GM12875 (cell line): ENCODE measurements at regions not wholly inside any gene's neighbourhood (a gene's known extent, or its start where the extent isn't known, plus 50 kb on each side); places are given as distances from the start of the nearest gene placed in this dataset.

Experiments used
- H3K4me3 ChIP-seq: one replicate; pipeline ENCODE4 v1.5.1; 2011; ENCODE audit warnings: low read depth, low read length, control low read depth
- CTCF ChIP-seq: IDR thresholded peaks from 2 replicates; pipeline ENCODE4 v1.5.1; 2011; ENCODE audit warnings: low read depth, mild to moderate bottlenecking, control low read depth, inconsistent platforms, low read length, moderate library complexity, borderline replicate concordance; ENCODE audit not compliant: insufficient read depth

DNA sequence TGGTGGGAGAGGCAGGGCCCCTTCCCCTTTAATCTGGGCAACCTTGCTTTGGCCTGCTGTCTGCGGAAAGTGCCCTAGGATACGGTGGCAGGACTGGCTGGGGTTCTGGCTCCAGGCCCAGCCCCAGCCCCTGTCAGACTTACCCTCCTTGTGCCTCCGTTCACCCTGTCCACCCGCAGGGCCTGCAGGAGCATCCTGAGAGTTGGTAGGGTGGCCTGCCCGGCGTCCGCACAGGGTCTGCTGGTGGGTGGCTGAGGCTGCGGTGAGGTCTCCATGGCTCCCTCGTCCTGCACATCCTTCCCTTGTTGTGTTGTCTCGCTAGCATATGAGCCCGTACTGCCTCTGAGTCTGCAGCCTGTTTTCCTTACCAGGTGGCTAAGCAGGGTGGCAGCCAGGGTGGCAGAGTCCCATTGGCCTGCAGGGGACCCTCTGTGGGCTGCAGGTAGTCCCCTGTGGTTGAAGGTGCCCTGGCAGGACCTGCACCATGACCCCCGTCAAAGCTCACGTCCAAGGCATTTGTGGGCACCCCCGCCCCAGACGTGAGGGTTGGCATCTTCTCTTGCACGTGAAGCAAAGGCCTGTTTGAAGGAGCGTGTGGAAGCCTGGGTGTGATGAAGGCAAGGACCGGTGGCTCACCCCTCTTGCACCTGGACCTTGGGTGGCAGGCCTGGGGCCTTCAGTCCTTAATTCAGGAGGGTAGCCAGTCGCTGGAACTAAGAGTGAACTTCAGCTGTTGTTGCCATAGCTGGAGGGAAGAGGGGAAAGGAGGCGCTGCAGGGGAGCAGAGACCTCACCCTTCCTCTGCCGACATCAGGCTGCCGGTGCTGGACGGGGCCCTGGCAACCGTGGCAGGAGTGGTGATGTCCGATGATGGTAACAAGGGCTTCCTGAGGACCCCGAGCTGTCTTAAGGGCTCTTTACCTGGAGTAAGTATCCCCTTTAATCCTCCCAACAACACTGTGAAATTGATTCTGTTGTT is 293.7 kb downstream of the SEC14L1 start:
- no peak for TF ChIP-seq CTCF
- no peak overlapping the region for H3K4me3 ChIP-seq

DNA sequence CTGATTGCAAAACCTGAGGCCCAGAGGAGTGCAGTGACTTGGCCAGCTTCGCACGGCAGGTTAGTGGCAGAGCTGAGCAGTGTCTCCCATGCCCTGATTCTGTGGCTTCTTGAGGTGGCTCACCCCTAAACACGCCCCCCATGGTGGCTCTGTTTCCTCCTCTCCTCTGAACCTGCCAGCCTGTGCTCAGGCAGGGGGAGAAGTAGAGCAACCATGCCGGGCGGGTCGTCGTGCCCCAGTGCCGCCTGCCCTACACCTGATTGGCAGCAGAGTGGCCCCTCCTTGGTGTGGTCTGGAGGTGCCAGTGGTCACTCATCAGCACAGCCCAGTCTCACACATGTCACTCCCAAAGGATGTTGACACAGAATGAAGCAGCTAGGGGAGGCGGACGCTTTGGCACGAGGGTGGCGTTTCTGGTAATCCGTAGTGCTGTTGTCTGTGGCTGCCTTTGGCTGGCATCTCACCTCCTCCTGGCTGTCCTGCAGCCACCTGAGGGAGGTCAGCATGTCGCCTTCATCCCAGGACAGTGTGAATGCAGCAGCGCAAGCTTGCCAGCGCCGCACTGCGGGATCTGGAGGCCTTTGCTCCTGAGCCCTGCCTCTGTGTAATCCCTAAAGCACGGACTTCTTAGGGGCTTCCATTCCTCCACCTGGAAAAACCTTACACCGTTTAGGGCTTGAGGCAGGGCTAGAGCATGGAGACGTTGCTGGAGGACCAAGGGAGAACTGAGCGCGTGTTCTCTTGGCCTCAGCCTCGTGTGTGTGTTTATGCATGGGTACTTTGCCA is 294.7 kb downstream of the SEC14L1 start:
- H3K4me3 ChIP-seq, result no peak overlapping the region
- no peak for TF ChIP-seq CTCF

DNA sequence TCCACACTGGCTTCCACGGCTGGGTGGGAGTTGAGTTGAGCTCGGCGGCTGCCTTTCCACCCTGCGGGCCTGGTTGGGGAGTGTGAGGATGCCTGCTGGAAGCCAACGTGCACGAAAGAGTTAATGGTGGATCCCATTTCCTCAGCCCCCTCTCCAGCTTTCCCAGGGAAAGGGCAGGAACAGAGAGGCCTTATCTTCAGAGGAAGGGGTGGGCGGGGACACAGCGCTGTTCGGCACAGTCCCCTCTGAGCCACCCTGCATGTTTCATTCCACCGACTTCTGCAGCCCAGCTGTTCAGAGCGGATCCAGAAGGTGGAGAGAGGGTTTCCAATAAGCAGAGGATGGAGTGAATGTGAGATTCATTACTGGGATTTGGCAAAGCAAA is 295.3 kb downstream of the SEC14L1 start:
- H3K4me3 ChIP-seq, result no peak overlapping the region
- TF ChIP-seq CTCF, result no peak

DNA sequence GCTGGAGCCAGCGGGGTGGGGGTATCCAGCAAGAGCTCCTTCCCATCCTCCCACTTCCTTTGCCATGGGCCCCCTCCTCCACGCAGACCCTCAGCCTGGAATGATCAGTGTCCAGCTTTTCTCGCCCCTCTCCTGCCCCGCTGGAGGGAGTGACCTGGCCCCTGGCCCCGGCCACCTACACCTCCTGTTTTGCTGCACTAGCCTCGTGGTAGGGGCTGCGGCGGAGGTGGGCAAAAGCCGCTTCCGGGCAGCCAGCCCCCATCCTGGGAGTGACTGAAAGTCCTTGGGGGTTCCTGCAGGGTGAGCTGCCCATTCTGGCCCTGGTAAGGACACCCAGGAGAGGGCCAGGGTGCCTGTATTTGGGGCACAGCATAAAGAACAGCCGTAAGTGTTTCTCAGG is 295.7 kb downstream of the SEC14L1 start:
- TF ChIP-seq CTCF, result no peak
- no peak overlapping the region for H3K4me3 ChIP-seq

DNA sequence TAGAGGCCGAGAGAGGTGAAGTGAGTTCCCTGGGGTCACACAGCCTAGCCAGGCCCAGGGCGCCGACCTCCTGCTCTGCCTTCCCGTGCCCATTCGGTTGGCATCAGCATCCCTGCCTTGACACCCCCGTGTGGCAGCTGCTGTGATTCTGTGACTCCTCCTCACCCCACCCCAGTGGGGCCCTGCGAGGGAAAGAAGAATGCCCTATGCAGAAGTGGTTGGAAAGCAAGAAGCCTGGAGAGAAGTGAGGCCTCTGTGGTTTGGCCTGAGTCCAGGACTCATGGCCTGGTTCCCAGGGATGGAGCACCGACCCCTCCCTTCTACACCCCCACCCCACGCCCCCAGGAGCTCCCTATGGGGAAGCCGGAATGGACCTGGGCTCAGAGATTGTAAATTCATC is 296.2 kb downstream of the SEC14L1 start:
- H3K4me3 ChIP-seq, result no peak overlapping the region
- TF ChIP-seq CTCF, result no peak

GRCh38 chr17:77437747-77438146 is 297.0 kb downstream of the SEC14L1 start:
- no peak overlapping the region for H3K4me3 ChIP-seq
- TF ChIP-seq CTCF, result no peak
